Endothelial cell of umbilical vein (primary cell): ENCODE measurements at regions not wholly inside any gene's neighbourhood (a gene's known extent, or its start where the extent isn't known, plus 50 kb on each side); places are given as distances from the start of the nearest gene placed in this dataset.

ENCODE experiments used
- BruUV-seq: library from RNA; stranded (reverse); fragments of 400-500 nt; replicated peaks from 2 replicates; lab custom pipeline; 2021; lab: Mats Ljungman, UMichigan
- CTCF ChIA-PET: fragments of 300-600, 350-600 bp; sonication (Branson Sonifier 250); formaldehyde crosslinking; loops from one replicate; lab custom pipeline; 2021; ENCODE audit warnings: antibody characterized with exemption, inconsistent platforms; lab: Charles Lee
- POLR2A ChIA-PET: fragments of 300-600, 350-600 bp; sonication (Branson Sonifier 250); formaldehyde crosslinking; loops from one replicate; lab custom pipeline; 2021; ENCODE audit warnings: antibody characterized with exemption, inconsistent platforms; lab: Charles Lee
- DNase-seq: peaks from one replicate; pipeline ENCODE4 v3.0.0-alpha.2; 2011; ENCODE audit warnings: low read depth, low spot score
- FAIRE-seq: peaks from 2 replicates; lab custom pipeline; 2011; peaks lifted over from hg19 to GRCh38; lab: Jason Lieb, UNC
- H2AFZ ChIP-seq: 2 replicates; pipeline ENCODE4 v1.6.0; 2012; ENCODE audit warnings: low read depth, low read length, control low read depth, inconsistent platforms
- H3K27ac ChIP-seq: 2 replicates; pipeline ENCODE4 v1.5.1; 2011; ENCODE audit warnings: low read depth, mild to moderate bottlenecking, control low read depth, low read length, moderate library complexity; ENCODE audit not compliant: insufficient read depth
- H3K27me3 ChIP-seq, 2 experiments: 2 replicates each; pipeline versions ENCODE4 v1.6.0 to v1.6.1; 2011; ENCODE audit warnings: low read length in 2 of 2, mixed read lengths in 1 of 2; ENCODE audit not compliant: control insufficient read depth in 2 of 2, insufficient read depth in 2 of 2
- H3K36me3 ChIP-seq, 2 experiments: 2 replicates in 1 of 2; 3 replicates in 1 of 2; pipeline ENCODE4 v1.5.1; 2011; ENCODE audit warnings: low read length in 2 of 2, mild to moderate bottlenecking in 1 of 2, moderate library complexity in 1 of 2; ENCODE audit not compliant: control insufficient read depth in 2 of 2, insufficient read depth in 2 of 2; ENCODE audit errors: extremely low read depth in 1 of 2
- H3K4me1 ChIP-seq: 3 replicates; pipeline ENCODE4 v1.5.1; 2011; ENCODE audit warnings: mild to moderate bottlenecking, low read length; ENCODE audit not compliant: control insufficient read depth, insufficient read depth; ENCODE audit errors: extremely low read depth
- H3K4me2 ChIP-seq: 2 replicates; pipeline ENCODE4 v1.6.1; 2011; ENCODE audit warnings: low read length, control low read depth, mixed read lengths; ENCODE audit not compliant: insufficient read depth
- H3K4me3 ChIP-seq, 3 experiments: fragments of 200-600 bp in 1 of 3; sonication (generic), shearing (Covaris generic) in 1 of 3; replicated peaks in 1 of 3; 2 replicates each; pipeline ENCODE4 v1.5.1; 2011 to 2016; ENCODE audit warnings: control low read depth in 3 of 3, low read length in 3 of 3, mild to moderate bottlenecking in 2 of 3, inconsistent platforms in 1 of 3, low read depth in 1 of 3, moderate library complexity in 1 of 3; ENCODE audit not compliant: insufficient read depth in 1 of 3
- H3K79me2 ChIP-seq: 2 replicates; pipeline ENCODE4 v1.6.0; 2012; ENCODE audit warnings: low read length, inconsistent platforms; ENCODE audit not compliant: control insufficient read depth, insufficient read depth
- H3K9ac ChIP-seq: replicated peaks from 2 replicates; pipeline ENCODE3; 2011; ENCODE audit warnings: low read length, control low read depth; ENCODE audit not compliant: insufficient read depth; ENCODE audit errors: extremely low read depth
- H3K9me1 ChIP-seq: replicated peaks from 3 replicates; pipeline ENCODE4 v1.6.0; 2011; ENCODE audit warnings: mild to moderate bottlenecking, low read length; ENCODE audit not compliant: control insufficient read depth, insufficient read depth; ENCODE audit errors: extremely low read depth
- H3K9me3 ChIP-seq: replicated peaks from 2 replicates; pipeline ENCODE4 v1.5.1; 2012; ENCODE audit warnings: low read length, inconsistent platforms; ENCODE audit not compliant: control insufficient read depth, insufficient read depth
- H4K20me1 ChIP-seq: replicated peaks from 2 replicates; pipeline ENCODE3; 2011; ENCODE audit warnings: mild to moderate bottlenecking, low read length; ENCODE audit not compliant: control insufficient read depth, insufficient read depth; ENCODE audit errors: extremely low read depth
- EZH2 ChIP-seq: IDR thresholded peaks from 2 replicates; pipeline ENCODE4 v1.6.1; 2012; ENCODE audit warnings: borderline replicate concordance, low read depth, mild to moderate bottlenecking, moderate library complexity, low read length, inconsistent platforms; ENCODE audit not compliant: severe bottlenecking
- FOS ChIP-seq: IDR thresholded peaks from 2 replicates; pipeline ENCODE4 v1.6.1; 2011; ENCODE audit warnings: mild to moderate bottlenecking, low read length, moderate library complexity, borderline replicate concordance; ENCODE audit not compliant: insufficient read depth
- GATA2 ChIP-seq: IDR thresholded peaks from 2 replicates; pipeline ENCODE4 v1.7.0; 2011; ENCODE audit warnings: low read depth, mild to moderate bottlenecking, moderate library complexity, mixed read lengths, low read length; ENCODE audit not compliant: insufficient read length, insufficient read depth
- JUN ChIP-seq: IDR thresholded peaks from 2 replicates; pipeline ENCODE4 v1.6.1; 2011; ENCODE audit warnings: borderline replicate concordance, low read depth; ENCODE audit not compliant: insufficient read length, insufficient read depth
- MYC ChIP-seq: IDR thresholded peaks from one replicate; pipeline ENCODE4 v1.6.1; 2011; ENCODE audit warnings: mild to moderate bottlenecking, low read depth, low read length
- POLR2A ChIP-seq: IDR thresholded peaks from 2 replicates; pipeline ENCODE4 v1.6.1; 2012; ENCODE audit warnings: low read depth, mild to moderate bottlenecking, control low read depth, low read length
- POLR2AphosphoS5 ChIP-seq: IDR thresholded peaks from 2 replicates; pipeline ENCODE4 v1.6.1; 2012; ENCODE audit warnings: low read depth, mild to moderate bottlenecking, control low read depth, low read length, moderate library complexity; ENCODE audit not compliant: insufficient read depth
- dilution Hi-C: fragments of 300-500 bp; cut with MboI; formaldehyde crosslinking; loops from one replicate; pipeline ENCODE4 v1.15.0; 2019; ENCODE audit warnings: low sequenced_read_pairs; ENCODE audit not compliant: extremely low pct_ligation_motif_present
- intact Hi-C: fragments of 100-400 bp; cut with micrococcal nuclease; formaldehyde crosslinking; loops from one replicate; pipeline ENCODE4 v1.10.0; 2022
- TF ChIP-seq, protein P1 (sequence below): IDR thresholded peaks from 2 replicates; pipeline ENCODE4 v1.6.1; 2011; ENCODE audit not compliant: insufficient read depth, insufficient read length
- TF ChIP-seq, protein P2 (sequence below), 2 donors: IDR thresholded peaks; 1 replicate in 1 of 2; 2 replicates in 1 of 2; pipeline ENCODE4 v1.5.1; 2011; ENCODE audit warnings: low read length in 2 of 2, mild to moderate bottlenecking in 2 of 2, moderate library complexity in 2 of 2, control low read depth in 1 of 2, inconsistent platforms in 1 of 2, low read depth in 1 of 2; ENCODE audit not compliant: insufficient read depth in 1 of 2; ENCODE audit errors: extremely low read depth in 1 of 2

DNA sequence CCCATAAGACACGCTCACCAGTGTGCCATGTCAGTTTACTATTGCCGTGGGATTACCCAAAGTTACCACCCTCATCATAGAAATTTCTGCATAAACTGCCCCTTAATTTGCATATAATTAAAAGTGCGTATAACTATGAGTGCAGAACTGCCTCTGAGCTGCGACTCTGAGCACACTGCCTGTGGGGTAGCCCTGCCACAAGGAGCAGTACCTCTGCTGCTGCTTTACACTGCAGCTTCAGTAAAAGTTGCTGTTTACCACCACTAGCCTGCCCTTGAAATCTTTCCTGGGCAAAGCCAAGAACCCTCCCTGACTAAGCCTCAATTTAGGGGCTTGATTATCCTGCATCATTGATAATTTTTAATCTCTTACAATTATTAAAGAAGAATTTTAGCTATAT, 213.9 kb upstream of the MAP2 start:
- no peaks in the 10 kb centered on the region for H3K9me3 ChIP-seq
- no peaks in the 10 kb centered on the region for H3K36me3 ChIP-seq
- no peaks in the 10 kb centered on the region for H3K9me1 ChIP-seq
- no peak for TF ChIP-seq FOS
- no peak for TF ChIP-seq POLR2AphosphoS5
- no peak for TF ChIP-seq EZH2
- TF ChIP-seq, protein P1, sequence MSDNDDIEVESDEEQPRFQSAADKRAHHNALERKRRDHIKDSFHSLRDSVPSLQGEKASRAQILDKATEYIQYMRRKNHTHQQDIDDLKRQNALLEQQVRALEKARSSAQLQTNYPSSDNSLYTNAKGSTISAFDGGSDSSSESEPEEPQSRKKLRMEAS, result no peak
- TF ChIP-seq POLR2A, result no peak
- no peak for TF ChIP-seq JUN
- TF ChIP-seq, protein P2, sequence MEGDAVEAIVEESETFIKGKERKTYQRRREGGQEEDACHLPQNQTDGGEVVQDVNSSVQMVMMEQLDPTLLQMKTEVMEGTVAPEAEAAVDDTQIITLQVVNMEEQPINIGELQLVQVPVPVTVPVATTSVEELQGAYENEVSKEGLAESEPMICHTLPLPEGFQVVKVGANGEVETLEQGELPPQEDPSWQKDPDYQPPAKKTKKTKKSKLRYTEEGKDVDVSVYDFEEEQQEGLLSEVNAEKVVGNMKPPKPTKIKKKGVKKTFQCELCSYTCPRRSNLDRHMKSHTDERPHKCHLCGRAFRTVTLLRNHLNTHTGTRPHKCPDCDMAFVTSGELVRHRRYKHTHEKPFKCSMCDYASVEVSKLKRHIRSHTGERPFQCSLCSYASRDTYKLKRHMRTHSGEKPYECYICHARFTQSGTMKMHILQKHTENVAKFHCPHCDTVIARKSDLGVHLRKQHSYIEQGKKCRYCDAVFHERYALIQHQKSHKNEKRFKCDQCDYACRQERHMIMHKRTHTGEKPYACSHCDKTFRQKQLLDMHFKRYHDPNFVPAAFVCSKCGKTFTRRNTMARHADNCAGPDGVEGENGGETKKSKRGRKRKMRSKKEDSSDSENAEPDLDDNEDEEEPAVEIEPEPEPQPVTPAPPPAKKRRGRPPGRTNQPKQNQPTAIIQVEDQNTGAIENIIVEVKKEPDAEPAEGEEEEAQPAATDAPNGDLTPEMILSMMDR (IDR thresholded peaks at IDR 0.05; ENCODE audit: extremely low read depth in 1 of 2, insufficient read depth in 1 of 2, low read depth in 1 of 2, low read length in 2 of 2), result no peak
- TF ChIP-seq MYC, result no peak
- no peak for TF ChIP-seq GATA2
- ChIA-PET POLR2A (no interaction called here), CTCF (no interaction called here)
- dilution Hi-C loops, result no loop called here
- no peaks in the 10 kb centered on the region for H3K4me1 ChIP-seq
- H3K4me2 ChIP-seq, result no peak overlapping the region
- DNase-seq (no peak), FAIRE-seq (no peak)
- H3K4me3 ChIP-seq, result no peak overlapping the region
- no peak overlapping the region for H2AFZ ChIP-seq
- H3K9ac ChIP-seq, result no peak overlapping the region
- no peaks in the 10 kb centered on the region for H3K27me3 ChIP-seq
- no TSS peak for BruUV-seq
- H4K20me1 ChIP-seq, result no peaks in the 10 kb centered on the region
- no peaks in the 10 kb centered on the region for H3K79me2 ChIP-seq
- H3K27ac ChIP-seq, result no peak overlapping the region
- intact Hi-C loops, result no loop called here
